VCaP (cell line): ENCODE measurements at regions not wholly inside any gene's neighbourhood (a gene's known extent, or its start where the extent isn't known, plus 50 kb on each side); places are given as distances from the start of the nearest gene placed in this dataset.
A peak's percentile ranks its signal among the peaks of the same experiment; 100 is the strongest.

ENCODE experiments used
- H3K27ac ChIP-seq: fragments of 450-650 bp; 2 replicates; pipeline ENCODE4 v1.5.1; 2017
- TF ChIP-seq, protein P1 (sequence below): fragments of 450-650 bp; conservative IDR thresholded peaks from 2 replicates; pipeline ENCODE4 v1.5.1; 2017; ENCODE audit warnings: mild to moderate bottlenecking, moderate library complexity

DNA sequence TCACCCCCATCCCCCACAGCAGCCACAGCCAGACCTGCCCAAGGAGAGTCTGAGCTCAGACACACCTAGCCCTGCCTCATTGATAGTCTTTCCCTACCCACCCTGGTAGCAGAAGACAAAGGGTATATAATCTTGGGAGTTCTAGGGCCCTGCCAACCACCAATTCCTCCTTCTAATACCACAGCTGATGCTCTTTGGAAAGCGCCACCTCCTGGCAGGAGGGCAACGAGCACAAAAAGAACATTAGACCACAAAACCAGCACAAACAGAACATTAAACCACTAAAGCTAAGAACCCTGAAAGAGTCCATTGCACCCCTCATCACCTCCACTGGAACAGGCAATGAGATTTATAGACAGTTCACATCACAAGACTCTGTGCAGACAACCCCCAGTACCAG is 195.8 kb upstream of the FUT9 start:
- TF ChIP-seq, protein P1, sequence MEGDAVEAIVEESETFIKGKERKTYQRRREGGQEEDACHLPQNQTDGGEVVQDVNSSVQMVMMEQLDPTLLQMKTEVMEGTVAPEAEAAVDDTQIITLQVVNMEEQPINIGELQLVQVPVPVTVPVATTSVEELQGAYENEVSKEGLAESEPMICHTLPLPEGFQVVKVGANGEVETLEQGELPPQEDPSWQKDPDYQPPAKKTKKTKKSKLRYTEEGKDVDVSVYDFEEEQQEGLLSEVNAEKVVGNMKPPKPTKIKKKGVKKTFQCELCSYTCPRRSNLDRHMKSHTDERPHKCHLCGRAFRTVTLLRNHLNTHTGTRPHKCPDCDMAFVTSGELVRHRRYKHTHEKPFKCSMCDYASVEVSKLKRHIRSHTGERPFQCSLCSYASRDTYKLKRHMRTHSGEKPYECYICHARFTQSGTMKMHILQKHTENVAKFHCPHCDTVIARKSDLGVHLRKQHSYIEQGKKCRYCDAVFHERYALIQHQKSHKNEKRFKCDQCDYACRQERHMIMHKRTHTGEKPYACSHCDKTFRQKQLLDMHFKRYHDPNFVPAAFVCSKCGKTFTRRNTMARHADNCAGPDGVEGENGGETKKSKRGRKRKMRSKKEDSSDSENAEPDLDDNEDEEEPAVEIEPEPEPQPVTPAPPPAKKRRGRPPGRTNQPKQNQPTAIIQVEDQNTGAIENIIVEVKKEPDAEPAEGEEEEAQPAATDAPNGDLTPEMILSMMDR, result no peak; the same call in 1 of the 2 replicates
- H3K27ac ChIP-seq, result no peak overlapping the region

DNA sequence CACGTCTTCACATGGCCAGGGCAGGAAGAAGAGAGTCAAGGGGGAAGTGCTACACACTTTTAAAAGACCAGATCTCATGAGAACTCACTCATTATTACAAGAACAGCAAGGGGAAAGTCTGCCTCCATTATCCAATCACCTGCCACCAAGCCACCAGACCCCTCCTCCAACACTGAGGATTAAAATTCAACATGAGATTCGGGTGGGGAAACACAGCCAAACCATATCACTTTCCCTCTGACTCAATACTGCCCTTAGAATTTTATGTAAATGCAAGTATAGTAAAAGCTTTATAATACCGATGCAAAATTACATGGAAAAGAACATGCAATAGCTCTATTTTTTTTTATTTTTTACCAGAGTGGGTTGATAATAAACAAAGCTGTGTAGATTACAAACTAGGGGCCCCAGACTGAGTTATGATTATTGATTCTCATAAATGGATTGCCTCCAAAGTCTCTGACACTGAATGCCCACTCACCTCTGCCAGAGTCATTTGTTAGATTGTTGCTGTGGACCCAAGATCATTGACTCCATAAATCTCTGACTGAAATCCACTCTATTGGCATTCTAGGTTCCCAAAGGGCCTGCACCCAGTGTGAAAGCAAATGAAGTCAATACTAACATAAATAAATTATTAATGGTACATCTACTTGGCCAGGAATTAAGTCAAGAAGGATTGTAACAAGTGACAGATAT is 184.8 kb upstream of the FUT9 start:
- H3K27ac ChIP-seq, result no peak overlapping the region
- TF ChIP-seq, protein P1, result no peak

DNA sequence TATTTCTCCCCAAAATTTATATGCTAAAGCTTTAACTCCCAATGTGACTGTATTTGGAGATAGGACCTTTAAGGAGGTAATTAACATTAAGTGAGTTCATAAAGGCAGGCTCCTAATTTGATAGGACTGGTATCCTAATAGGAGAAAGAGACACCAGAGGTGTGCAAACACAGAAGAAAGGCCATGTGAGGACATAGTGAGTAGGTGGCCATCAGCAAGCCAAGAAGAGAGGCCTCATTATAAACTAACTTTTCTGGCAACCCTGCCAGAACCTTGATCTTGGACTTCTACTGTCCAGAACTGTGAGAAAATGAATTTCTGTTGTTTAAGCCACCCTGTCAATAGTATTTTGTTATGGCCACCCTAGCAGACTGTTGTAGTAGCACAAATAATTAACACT is 177.9 kb upstream of the FUT9 start:
- H3K27ac ChIP-seq, result no peak overlapping the region
- TF ChIP-seq, protein P1, result no peak

DNA sequence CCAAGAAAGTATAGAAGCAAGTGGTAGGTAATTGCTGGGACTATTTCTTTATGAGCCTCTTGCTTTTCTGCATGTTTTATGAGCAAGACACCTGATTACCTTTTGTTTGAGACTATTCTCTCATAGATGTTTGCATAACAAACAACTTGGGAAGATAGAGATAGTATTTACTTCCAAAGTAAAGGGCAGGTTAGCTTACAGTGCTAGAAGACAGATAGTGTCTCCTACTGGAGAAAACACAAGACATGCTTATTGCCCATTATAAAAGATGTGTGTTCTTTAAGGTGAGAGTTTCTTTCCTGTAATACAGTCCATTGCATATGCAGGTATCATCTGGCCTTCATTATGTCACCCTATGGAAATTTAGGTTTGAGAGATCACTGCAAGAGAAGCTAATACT is 174.2 kb upstream of the FUT9 start:
- TF ChIP-seq, protein P1, result peak; percentile 60

DNA sequence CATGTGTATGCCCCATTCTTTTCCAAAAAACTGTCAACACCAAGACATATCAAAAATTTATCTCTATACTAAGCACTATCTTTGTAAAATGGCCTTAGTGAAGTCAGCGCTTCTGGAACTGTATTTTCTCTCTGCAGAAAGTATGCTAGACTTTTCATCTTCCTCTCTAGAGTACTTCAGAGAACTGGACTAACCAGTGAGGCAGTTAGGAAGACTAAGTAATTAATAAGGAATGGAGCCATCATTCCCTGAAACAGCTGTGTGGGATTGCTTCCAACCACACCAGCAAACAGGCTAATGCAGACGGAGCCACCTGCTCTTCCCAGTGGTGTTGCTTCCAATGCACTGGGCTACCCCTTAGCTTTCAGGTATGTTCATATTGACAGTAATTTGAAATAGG is 169.1 kb upstream of the FUT9 start:
- H3K27ac ChIP-seq, result no peak overlapping the region
- TF ChIP-seq, protein P1, result no peak

More for the DNA sequence above, 174.2 kb upstream of the FUT9 start:
- no peak overlapping the region for H3K27ac ChIP-seq

DNA sequence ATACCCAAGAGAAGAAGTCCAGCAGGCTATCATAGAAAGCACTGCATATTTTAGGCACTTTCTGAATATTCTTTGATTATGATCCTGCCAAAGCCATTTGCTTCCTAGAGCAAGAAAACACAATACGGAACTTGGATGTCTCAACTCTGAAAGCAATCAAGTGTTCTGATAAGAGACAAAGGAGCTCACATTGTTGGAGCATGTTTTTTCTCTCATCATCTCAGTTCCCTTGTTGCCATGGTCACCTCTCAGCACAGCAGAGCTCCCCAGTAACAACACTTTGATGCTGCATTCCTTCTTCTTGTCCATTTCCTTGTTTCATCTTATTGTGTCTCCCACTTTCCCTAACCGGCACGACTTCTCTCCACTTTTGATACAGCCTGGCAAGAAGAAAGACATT is 168.7 kb upstream of the FUT9 start:
- no peak overlapping the region for H3K27ac ChIP-seq
- TF ChIP-seq, protein P1, result no peak

DNA sequence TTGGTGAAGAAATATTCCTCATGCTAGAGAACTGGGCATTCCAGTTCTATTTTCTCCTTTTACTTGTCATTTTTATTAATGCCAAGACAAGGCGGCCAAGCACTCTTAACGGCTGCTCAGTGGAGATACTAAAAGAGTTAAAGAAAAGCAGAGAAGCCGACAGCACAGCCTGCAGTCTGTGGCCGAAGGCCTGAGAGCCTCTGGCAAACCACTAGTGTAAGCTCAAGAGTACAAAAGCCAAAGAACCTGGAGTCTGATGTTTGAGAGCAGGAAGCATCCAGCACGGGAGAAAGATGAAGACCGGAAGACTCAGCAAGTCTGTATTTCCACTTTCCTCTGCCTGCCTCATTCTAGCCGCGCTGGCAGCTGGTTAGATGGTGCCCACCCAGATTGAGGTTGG is 167.1 kb upstream of the FUT9 start:
- TF ChIP-seq, protein P1, result no peak

More for the DNA sequence above, 167.1 kb upstream of the FUT9 start:
- H3K27ac ChIP-seq, result no peak overlapping the region
